ENCODE measurements at regions not wholly inside any gene's neighbourhood (a gene's known extent, or its start where the extent isn't known, plus 50 kb on each side); places are given as distances from the start of the nearest gene placed in this dataset.
A peak's percentile ranks its signal among the peaks of the same experiment; 100 is the strongest.

DNA sequence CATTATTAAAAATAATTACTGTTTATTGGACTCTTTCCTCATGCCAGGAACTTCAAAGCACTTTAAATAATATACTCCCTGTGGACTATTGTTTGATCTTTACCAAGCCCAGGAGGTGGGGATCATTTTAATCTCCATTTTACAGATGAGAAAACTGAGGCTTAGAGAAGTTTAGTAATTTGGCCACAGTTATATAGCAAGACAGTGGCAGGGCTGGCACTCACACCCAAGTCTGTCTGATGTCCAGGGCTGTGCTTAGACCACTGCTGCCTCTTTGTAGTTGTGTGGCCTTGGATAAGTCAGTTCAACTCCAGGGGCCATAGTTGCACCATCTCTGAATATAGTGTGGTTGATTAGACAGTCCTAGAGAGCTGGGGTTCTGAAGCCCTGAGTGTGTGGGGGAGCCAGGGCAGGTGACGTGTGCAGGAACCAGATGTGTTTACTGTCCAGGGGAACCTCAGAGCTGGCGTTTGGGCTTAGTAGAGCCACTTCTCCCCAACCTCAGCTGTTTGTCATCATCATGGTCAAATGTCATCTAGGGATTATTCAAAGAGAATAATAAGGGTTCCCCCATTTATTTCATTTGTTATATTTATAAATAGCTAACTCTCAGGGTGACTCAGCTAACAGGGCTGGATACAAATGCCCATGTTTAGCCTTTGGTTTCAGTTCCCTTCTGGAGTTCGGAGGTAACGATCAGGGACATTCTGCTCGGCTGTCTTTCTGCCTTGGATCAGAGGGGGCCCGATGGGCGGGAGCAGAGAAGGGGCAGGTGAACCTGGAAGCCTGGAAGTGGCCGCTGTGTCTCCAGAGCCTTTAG is 68.0 kb downstream of the BOLA3 start:
- H3K27me3 ChIP-seq: no peaks in the 10 kb centered on the region
- intact Hi-C loops (cut with DNase I; ENCODE audit: low total_unique reads): no loop called here
- no peak overlapping the region for H3K4me3 ChIP-seq
- no peak for DNase-seq
- no peak overlapping the region for H3K27ac ChIP-seq
- no peaks in the 10 kb centered on the region for H3K9me3 ChIP-seq
- H3K36me3 ChIP-seq: peaks cover 4 to 37% (median 7%) of the 10 kb centered on the region in 3 donors
- H3K4me1 ChIP-seq: no peaks in the 10 kb centered on the region
- TF ChIP-seq, protein P1, sequence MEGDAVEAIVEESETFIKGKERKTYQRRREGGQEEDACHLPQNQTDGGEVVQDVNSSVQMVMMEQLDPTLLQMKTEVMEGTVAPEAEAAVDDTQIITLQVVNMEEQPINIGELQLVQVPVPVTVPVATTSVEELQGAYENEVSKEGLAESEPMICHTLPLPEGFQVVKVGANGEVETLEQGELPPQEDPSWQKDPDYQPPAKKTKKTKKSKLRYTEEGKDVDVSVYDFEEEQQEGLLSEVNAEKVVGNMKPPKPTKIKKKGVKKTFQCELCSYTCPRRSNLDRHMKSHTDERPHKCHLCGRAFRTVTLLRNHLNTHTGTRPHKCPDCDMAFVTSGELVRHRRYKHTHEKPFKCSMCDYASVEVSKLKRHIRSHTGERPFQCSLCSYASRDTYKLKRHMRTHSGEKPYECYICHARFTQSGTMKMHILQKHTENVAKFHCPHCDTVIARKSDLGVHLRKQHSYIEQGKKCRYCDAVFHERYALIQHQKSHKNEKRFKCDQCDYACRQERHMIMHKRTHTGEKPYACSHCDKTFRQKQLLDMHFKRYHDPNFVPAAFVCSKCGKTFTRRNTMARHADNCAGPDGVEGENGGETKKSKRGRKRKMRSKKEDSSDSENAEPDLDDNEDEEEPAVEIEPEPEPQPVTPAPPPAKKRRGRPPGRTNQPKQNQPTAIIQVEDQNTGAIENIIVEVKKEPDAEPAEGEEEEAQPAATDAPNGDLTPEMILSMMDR (IDR thresholded peaks at IDR 0.05): no peak

DNA sequence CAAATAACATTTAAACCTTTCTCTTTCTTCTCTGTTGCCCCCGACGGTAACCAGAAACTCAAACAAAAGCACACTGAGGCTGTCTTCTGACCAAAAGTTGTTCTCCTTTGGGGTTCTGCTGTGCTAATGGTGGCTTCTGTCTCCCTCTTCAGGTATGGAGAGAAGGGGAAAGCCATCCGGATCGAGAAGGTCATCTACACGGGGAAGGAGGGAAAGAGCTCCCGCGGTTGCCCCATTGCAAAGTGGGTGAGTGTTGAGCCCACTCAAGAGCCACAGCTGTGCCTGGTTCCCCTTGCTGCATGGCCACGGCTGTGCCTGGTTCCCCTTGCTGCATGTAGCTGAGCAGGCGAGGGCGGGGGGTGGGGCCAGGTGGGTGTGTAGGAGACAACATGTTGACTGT is 67.4 kb downstream of the BOLA3 start:
- intact Hi-C loops (cut with DNase I; ENCODE audit: low total_unique reads): no loop called here
- H3K9me3 ChIP-seq: no peaks in the 10 kb centered on the region
- no peak overlapping the region for H3K27ac ChIP-seq
- H3K4me3 ChIP-seq: no peak overlapping the region
- DNase-seq: no peak
- H3K4me1 ChIP-seq: no peaks in the 10 kb centered on the region
- no peaks in the 10 kb centered on the region for H3K27me3 ChIP-seq
- TF ChIP-seq, protein P1 (IDR thresholded peaks at IDR 0.05): no peak
- H3K36me3 ChIP-seq: peaks cover 4 to 37% (median 7%) of the 10 kb centered on the region in 3 donors

DNA sequence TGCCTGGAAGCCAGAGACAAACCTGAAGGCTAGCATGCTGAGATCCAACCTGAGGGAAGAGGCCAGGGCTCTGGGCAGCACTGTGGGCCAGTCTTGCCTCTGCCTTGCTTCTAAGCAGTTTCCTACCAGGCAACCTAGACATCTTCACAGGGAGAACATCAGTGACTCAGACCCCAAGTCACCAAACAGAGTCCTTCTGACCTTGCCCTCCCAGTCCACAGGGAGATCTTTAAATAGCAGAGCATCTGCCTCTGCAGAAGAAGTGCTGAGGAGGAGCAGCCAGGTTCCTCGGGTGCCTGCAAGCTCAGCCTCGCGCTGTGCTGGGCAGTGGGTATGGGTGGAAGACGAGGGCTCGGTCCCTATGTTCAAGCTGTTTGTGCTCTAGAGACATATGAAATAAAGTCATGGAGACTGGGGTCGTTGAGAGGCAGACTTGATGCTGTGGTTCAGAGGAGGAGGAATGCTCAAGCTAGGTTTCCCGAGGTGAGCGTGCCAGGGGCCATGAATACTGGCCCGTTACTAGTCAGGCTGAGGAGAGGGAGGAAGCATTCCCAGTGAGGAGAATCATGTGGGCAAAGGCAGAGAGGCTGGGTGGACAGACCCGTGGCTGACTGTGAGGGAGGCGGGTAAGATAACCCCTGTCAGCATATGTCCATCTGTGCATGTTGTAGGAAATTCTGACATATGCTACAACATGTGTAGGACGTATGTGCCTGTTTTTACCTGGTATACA is 66.5 kb downstream of the BOLA3 start:
- Histone ChIP-seq H3K4me1 (no peaks in the 10 kb centered on the region), H3K36me3 (peaks cover 4 to 37% (median 7%) of the 10 kb centered on the region in 3 donors), H3K27ac (no peak overlapping the region), H3K9me3 (no peaks in the 10 kb centered on the region), H3K27me3 (no peaks in the 10 kb centered on the region), H3K4me3 (no peak overlapping the region)
- intact Hi-C loops (cut with DNase I; ENCODE audit: low total_unique reads): no loop called here
- TF ChIP-seq, protein P1 (IDR thresholded peaks at IDR 0.05): no peak
- DNase-seq: peak in 1 of 2 donors; percentile 25

DNA sequence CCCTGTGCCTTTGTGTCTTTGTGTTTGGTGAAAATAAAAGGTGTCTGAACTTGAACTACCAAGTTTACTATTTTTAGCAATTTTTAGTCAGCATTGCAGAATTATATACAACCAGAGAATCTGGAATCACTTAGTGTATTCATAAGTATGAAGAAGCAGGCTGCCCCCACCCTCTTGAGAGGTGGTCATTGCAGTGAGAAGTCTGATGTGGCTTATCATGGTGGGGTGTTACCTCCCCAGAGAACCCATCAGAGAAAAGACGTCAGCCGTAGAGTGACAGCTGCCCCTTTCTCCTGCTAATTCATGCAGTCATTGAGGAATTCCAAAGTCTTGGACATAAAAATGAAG is 66.0 kb downstream of the BOLA3 start:
- peaks cover 4 to 37% (median 7%) of the 10 kb centered on the region in 3 donors for H3K36me3 ChIP-seq
- no peak overlapping the region for H3K4me3 ChIP-seq
- H3K27me3 ChIP-seq: no peaks in the 10 kb centered on the region
- intact Hi-C loops (cut with DNase I; ENCODE audit: low total_unique reads): no loop called here
- DNase-seq: peak in 1 of 2 donors; percentile 35
- no peaks in the 10 kb centered on the region for H3K4me1 ChIP-seq
- H3K27ac ChIP-seq: no peak overlapping the region
- TF ChIP-seq, protein P1 (IDR thresholded peaks at IDR 0.05): no peak
- no peaks in the 10 kb centered on the region for H3K9me3 ChIP-seq

DNA sequence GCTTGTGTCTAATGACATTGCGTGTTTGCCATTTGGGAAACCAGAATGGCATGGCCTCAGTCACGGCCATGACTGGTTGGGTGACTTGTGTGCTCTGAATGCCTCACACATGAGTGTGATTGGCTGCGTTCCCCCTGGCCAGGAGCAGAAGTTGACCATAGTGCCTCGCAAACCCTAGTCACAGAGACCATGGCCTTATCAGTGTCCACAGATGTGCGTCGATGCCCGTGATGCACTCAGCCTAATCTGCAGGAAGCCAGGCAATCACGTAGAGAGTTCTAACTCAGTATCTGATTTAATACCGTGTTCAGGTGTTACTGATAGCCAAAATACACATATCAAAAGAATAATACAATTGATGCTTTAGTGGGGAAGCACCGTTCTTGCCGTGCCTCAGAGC is 64.0 kb downstream of the BOLA3 start:
- TF ChIP-seq, protein P1 (IDR thresholded peaks at IDR 0.05): no peak
- intact Hi-C loops (cut with DNase I; ENCODE audit: low total_unique reads): no loop called here
- H3K9me3 ChIP-seq: no peaks in the 10 kb centered on the region
- no peak overlapping the region for H3K4me3 ChIP-seq
- DNase-seq: no peak
- no peaks in the 10 kb centered on the region for H3K27me3 ChIP-seq
- peaks cover 4 to 49% (median 14%) of the 10 kb centered on the region in 3 donors for H3K36me3 ChIP-seq
- H3K27ac ChIP-seq: no peak overlapping the region
- no peaks in the 10 kb centered on the region for H3K4me1 ChIP-seq
